ENCODE measurements at regions not wholly inside any gene's neighbourhood (a gene's known extent, or its start where the extent isn't known, plus 50 kb on each side); places are given as distances from the start of the nearest gene placed in this dataset.

DNA sequence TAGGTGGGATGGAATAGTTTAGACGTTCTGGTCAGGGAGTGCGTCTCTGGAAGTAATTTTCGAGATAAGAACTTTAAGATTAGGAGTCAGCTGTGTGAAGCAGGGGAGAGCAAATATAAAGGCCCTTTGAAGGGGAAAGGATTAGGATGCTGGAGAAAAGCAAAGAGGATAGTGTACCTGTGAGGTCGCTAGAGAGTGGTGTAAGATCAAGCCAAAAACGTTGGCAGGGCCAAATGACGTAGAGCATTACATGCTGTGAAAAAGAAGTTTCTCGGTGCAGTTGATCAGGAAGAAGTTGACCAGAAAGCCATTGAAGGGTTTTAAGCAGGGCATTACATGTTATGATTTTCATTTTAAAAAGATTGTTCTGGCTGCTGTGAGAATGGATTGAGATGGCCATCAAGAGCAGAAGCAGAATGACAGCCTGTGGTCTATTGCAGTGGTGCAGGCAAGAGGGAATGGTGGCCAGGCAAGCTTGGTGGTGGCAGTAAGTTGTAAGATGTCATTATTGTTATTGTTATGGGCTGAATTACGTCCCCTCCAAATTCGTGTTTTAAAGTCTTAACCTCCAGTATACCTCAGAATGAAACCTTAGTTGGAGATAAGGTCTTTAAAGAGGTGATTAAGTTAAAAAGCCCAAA lies 113.6 kb upstream of the KIF26B start (continued):
- TF ChIP-seq TSHZ2 (CRISPR knock-in tag; IDR thresholded peaks at IDR 0.05) (no peak), ESRRG (CRISPR knock-in tag; IDR thresholded peaks at IDR 0.05) (no peak), TCF4 (CRISPR knock-in tag; IDR thresholded peaks at IDR 0.05; ENCODE audit: borderline replicate concordance) (no peak), ISL1 (CRISPR knock-in tag; IDR thresholded peaks at IDR 0.05) (no peak), BACH2 (CRISPR knock-in tag; IDR thresholded peaks at IDR 0.05; ENCODE audit: borderline replicate concordance) (no peak)
- TF ChIP-seq, protein P1, sequence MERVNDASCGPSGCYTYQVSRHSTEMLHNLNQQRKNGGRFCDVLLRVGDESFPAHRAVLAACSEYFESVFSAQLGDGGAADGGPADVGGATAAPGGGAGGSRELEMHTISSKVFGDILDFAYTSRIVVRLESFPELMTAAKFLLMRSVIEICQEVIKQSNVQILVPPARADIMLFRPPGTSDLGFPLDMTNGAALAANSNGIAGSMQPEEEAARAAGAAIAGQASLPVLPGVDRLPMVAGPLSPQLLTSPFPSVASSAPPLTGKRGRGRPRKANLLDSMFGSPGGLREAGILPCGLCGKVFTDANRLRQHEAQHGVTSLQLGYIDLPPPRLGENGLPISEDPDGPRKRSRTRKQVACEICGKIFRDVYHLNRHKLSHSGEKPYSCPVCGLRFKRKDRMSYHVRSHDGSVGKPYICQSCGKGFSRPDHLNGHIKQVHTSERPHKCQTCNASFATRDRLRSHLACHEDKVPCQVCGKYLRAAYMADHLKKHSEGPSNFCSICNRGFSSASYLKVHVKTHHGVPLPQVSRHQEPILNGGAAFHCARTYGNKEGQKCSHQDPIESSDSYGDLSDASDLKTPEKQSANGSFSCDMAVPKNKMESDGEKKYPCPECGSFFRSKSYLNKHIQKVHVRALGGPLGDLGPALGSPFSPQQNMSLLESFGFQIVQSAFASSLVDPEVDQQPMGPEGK (CRISPR knock-in tag; IDR thresholded peaks at IDR 0.05; ENCODE audit: borderline replicate concordance) = no peak

GRCh38 chr1:245039196-245039595 lies 115.6 kb upstream of the KIF26B start:
- no peak for ATAC-seq
- TF ChIP-seq CSRNP3 (CRISPR knock-in tag; IDR thresholded peaks at IDR 0.05) = no peak
- no peak for TF ChIP-seq ESRRG (CRISPR knock-in tag; IDR thresholded peaks at IDR 0.05)
- TF ChIP-seq ARNTL (CRISPR knock-in tag; IDR thresholded peaks at IDR 0.05; ENCODE audit: borderline replicate concordance, low read depth) = no peak
- no peak for TF ChIP-seq RARB (CRISPR knock-in tag; IDR thresholded peaks at IDR 0.05)
- TF ChIP-seq PPARA (CRISPR knock-in tag; IDR thresholded peaks at IDR 0.05; ENCODE audit: borderline replicate concordance) = no peak
- TF ChIP-seq, protein P2, sequence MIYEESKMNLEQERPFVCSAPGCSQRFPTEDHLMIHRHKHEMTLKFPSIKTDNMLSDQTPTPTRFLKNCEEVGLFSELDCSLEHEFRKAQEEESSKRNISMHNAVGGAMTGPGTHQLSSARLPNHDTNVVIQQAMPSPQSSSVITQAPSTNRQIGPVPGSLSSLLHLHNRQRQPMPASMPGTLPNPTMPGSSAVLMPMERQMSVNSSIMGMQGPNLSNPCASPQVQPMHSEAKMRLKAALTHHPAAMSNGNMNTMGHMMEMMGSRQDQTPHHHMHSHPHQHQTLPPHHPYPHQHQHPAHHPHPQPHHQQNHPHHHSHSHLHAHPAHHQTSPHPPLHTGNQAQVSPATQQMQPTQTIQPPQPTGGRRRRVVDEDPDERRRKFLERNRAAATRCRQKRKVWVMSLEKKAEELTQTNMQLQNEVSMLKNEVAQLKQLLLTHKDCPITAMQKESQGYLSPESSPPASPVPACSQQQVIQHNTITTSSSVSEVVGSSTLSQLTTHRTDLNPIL (CRISPR knock-in tag; IDR thresholded peaks at IDR 0.05; ENCODE audit: low read depth) = no peak
- TF ChIP-seq OSR1 (CRISPR knock-in tag; IDR thresholded peaks at IDR 0.05) = no peak

DNA sequence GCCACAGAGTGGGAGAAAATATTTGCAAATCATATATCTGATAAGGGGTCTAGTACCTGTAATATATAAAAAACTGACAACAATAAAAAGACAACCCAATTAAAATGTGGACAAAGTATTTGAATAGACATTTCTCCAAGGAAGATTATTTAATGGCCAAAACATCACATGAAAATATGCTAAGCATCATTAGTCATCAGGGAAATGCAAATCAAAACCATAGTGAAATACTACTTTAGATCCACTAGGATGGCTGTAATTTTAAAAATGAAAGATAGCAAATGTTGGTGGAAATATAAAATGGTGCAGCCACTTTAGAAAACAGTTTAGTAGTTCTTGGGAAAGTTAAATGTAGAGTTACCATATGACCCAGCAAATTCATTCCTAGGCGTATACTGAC lies 118.7 kb upstream of the KIF26B start:
- no peak for TF ChIP-seq ZFP30 (CRISPR knock-in tag; IDR thresholded peaks at IDR 0.05)
- no peak for TF ChIP-seq ZC3H10 (CRISPR knock-in tag; IDR thresholded peaks at IDR 0.05)
- no peak for TF ChIP-seq TSHZ2 (CRISPR knock-in tag; IDR thresholded peaks at IDR 0.05)
- no peak for TF ChIP-seq POU6F1 (CRISPR knock-in tag; IDR thresholded peaks at IDR 0.05; ENCODE audit: borderline replicate concordance, low read depth)
- TF ChIP-seq ZNF70 (CRISPR knock-in tag; IDR thresholded peaks at IDR 0.05) = no peak
- no peak for TF ChIP-seq ZNF565 (CRISPR knock-in tag; conservative IDR thresholded peaks at IDR 0.05; ENCODE audit: low read depth)
- TF ChIP-seq PPARA (CRISPR knock-in tag; IDR thresholded peaks at IDR 0.05; ENCODE audit: borderline replicate concordance) = no peak
- no peak for TF ChIP-seq GLIS3 (CRISPR knock-in tag; IDR thresholded peaks at IDR 0.05)
- TF ChIP-seq OSR1 (CRISPR knock-in tag; IDR thresholded peaks at IDR 0.05) = no peak
- TF ChIP-seq, protein P2 (CRISPR knock-in tag; IDR thresholded peaks at IDR 0.05; ENCODE audit: low read depth) = no peak
- no peak for TF ChIP-seq ARNTL (CRISPR knock-in tag; IDR thresholded peaks at IDR 0.05; ENCODE audit: borderline replicate concordance, low read depth)
- no peak for TF ChIP-seq RARB (CRISPR knock-in tag; IDR thresholded peaks at IDR 0.05)
- no peak for TF ChIP-seq SNAI2 (CRISPR knock-in tag; IDR thresholded peaks at IDR 0.05)
- TF ChIP-seq, protein P1 (CRISPR knock-in tag; IDR thresholded peaks at IDR 0.05; ENCODE audit: borderline replicate concordance) = no peak
- TF ChIP-seq CSDC2 (CRISPR knock-in tag; IDR thresholded peaks at IDR 0.05) = no peak
- no peak for TF ChIP-seq TCF4 (CRISPR knock-in tag; IDR thresholded peaks at IDR 0.05; ENCODE audit: borderline replicate concordance)
- TF ChIP-seq ESRRG (CRISPR knock-in tag; IDR thresholded peaks at IDR 0.05) = no peak
- TF ChIP-seq BACH2 (CRISPR knock-in tag; IDR thresholded peaks at IDR 0.05; ENCODE audit: borderline replicate concordance) = no peak
- no peak for ATAC-seq

Measured in SK-N-SH treated with all-trans-retinoic acid at 6 μM for 48 hours (cell line).